Esophagus muscularis mucosa (tissue), 4 donors: ENCODE measurements at regions not wholly inside any gene's neighbourhood (a gene's known extent, or its start where the extent isn't known, plus 50 kb on each side); places are given as distances from the start of the nearest gene placed in this dataset.

Source experiments
- DNase-seq: peaks from one replicate; pipeline ENCODE4 v3.0.0-alpha.2; 2017; ENCODE audit errors: extremely low spot score
- H3K27ac ChIP-seq, 4 donors: fragments of 200-600 bp; sonication (generic); replicated peaks in 1 of 4; 1 replicate in 3 of 4; 2 replicates in 1 of 4; pipeline ENCODE4 v1.5.1; 2016 to 2019; ENCODE audit warnings: mild to moderate bottlenecking in 1 of 4
- H3K27me3 ChIP-seq, 4 donors: fragments of 200-600 bp; sonication (generic); one replicate each; pipeline versions ENCODE4 v1.5.1 to v1.6.0; 2016 to 2019
- H3K36me3 ChIP-seq, 4 donors: fragments of 200-600 bp; sonication (generic); one replicate each; pipeline ENCODE4 v1.5.1; 2016 to 2019
- H3K4me1 ChIP-seq, 4 donors: fragments of 200-600 bp; sonication (generic); one replicate each; pipeline ENCODE4 v1.5.1; 2016 to 2019
- H3K4me3 ChIP-seq, 4 donors: fragments of 200-600 bp; sonication (generic); 1 replicate in 2 of 4; 2 replicates in 2 of 4; pipeline ENCODE4 v1.5.1; 2016 to 2019; ENCODE audit warnings: mild to moderate bottlenecking in 4 of 4, moderate library complexity in 1 of 4
- H3K9me3 ChIP-seq, 4 donors: fragments of 200-600 bp; sonication (generic); 1 replicate in 3 of 4; 2 replicates in 1 of 4; pipeline ENCODE4 v1.5.1; 2016 to 2019
- CTCF ChIP-seq, 3 experiments: fragments of 200-600 bp in 2 of 3; fragments of 450-650 bp in 1 of 3; sonication (generic) in 2 of 3; IDR thresholded peaks; one replicate each; pipeline ENCODE4 v1.5.1; 2017 to 2019; ENCODE audit warnings: antibody characterized with exemption in 3 of 3, mild to moderate bottlenecking in 2 of 3, moderate library complexity in 1 of 3
- EP300 ChIP-seq: sonication (generic); formaldehyde crosslinking; IDR thresholded peaks from one replicate; pipeline ENCODE4 v1.6.1; 2017; ENCODE audit warnings: antibody characterized with exemption
- POLR2A ChIP-seq: fragments of 450-650 bp; IDR thresholded peaks from one replicate; pipeline ENCODE4 v1.6.1; 2017; ENCODE audit warnings: antibody characterized with exemption, moderate library complexity, mild to moderate bottlenecking, low read depth
- POLR2AphosphoS5 ChIP-seq, 2 donors: sonication (generic); formaldehyde crosslinking; IDR thresholded peaks; one replicate each; pipeline ENCODE4 v1.6.1; 2017; ENCODE audit warnings: antibody characterized with exemption in 2 of 2
- WGBS: methylation state at CpG from one replicate; pipeline ENCODE4 v1.1.5; 2018; 5-methylcytosine and 5-hydroxymethylcytosine counted together
- intact Hi-C: fragments of 100-400 bp; cut with DNase I; formaldehyde crosslinking; loops from one replicate; pipeline ENCODE4 v1.15.1; 2023

- intact Hi-C loops = no loop called here
- 100% methylated on average over 1 of the region's 1 CpG for WGBS
- DNase-seq = no peak
Measured at GRCh38 chr21:22468893-22469292, 1470.7 kb downstream of the NCAM2 start.

GRCh38 chr21:22474403-22474802 lies 1476.2 kb downstream of the NCAM2 start:
- DNase-seq = no peak
- Histone ChIP-seq H3K4me1 (no peaks in the 10 kb centered on the region), H3K27me3 (no peaks in the 10 kb centered on the region), H3K36me3 (no peaks in the 10 kb centered on the region), H3K9me3 (no peaks in the 10 kb centered on the region), H3K4me3 (no peak overlapping the region), H3K27ac (no peak overlapping the region)
- intact Hi-C loops = no loop called here
- WGBS = 68% methylated on average over 1 of the region's 1 CpG
- TF ChIP-seq CTCF (IDR thresholded peaks at IDR 0.05) = no peak

More at GRCh38 chr21:22468893-22469292, 1470.7 kb downstream of the NCAM2 start:
- H3K27ac ChIP-seq = no peak overlapping the region
- H3K36me3 ChIP-seq = no peaks in the 10 kb centered on the region
- H3K9me3 ChIP-seq = no peaks in the 10 kb centered on the region
- H3K27me3 ChIP-seq = no peaks in the 10 kb centered on the region
- no peaks in the 10 kb centered on the region for H3K4me1 ChIP-seq
- no peak for TF ChIP-seq EP300
- no peak for TF ChIP-seq POLR2A
- TF ChIP-seq CTCF (IDR thresholded peaks at IDR 0.05) = no peak
- no peak for TF ChIP-seq POLR2AphosphoS5 (IDR thresholded peaks at IDR 0.05)
- no peak overlapping the region for H3K4me3 ChIP-seq

DNA sequence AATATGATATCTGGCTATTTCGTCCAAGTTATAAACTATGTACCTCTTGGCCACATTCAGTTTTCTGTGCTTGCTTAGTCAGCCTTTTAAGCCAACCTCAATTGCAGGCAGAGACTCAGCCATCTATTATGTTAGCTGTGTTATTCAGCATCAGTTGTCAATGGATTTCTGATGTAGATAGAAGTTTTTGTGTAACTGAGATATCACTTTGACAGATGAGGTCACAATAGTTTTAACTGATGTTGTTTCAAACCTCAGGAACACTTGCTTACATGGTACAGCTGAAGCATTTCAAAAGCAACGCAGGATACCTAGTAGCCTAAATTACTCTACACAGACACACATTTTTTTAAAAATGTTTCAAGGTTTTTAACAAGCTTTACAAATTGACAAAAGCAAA lies 1478.0 kb downstream of the NCAM2 start:
- Histone ChIP-seq H3K27ac (no peak overlapping the region), H3K36me3 (no peaks in the 10 kb centered on the region), H3K4me3 (no peak overlapping the region), H3K4me1 (no peaks in the 10 kb centered on the region), H3K27me3 (no peaks in the 10 kb centered on the region), H3K9me3 (no peaks in the 10 kb centered on the region)
- intact Hi-C loops = no loop called here
- DNase-seq = no peak
- no peak for TF ChIP-seq POLR2AphosphoS5 (IDR thresholded peaks at IDR 0.05)
- no peak for TF ChIP-seq EP300
- no peak for TF ChIP-seq POLR2A
- no peak for TF ChIP-seq CTCF (IDR thresholded peaks at IDR 0.05)
- WGBS = 68% methylated on average over 2 of the region's 2 CpGs

- intact Hi-C loops = no loop called here
- no peaks in the 10 kb centered on the region for H3K4me1 ChIP-seq
- no peaks in the 10 kb centered on the region for H3K27me3 ChIP-seq
- no peaks in the 10 kb centered on the region for H3K36me3 ChIP-seq
- no peaks in the 10 kb centered on the region for H3K9me3 ChIP-seq
- WGBS = 52% methylated on average over 2 of the region's 2 CpGs
- H3K4me3 ChIP-seq = no peak overlapping the region
- no peak for TF ChIP-seq CTCF (IDR thresholded peaks at IDR 0.05)
- TF ChIP-seq EP300 = no peak
- no peak for TF ChIP-seq POLR2AphosphoS5 (IDR thresholded peaks at IDR 0.05)
- no peak for TF ChIP-seq POLR2A
- H3K27ac ChIP-seq = no peak overlapping the region
- no peak for DNase-seq
Measured at GRCh38 chr21:22476726-22477646, 1478.8 kb downstream of the NCAM2 start.

DNA sequence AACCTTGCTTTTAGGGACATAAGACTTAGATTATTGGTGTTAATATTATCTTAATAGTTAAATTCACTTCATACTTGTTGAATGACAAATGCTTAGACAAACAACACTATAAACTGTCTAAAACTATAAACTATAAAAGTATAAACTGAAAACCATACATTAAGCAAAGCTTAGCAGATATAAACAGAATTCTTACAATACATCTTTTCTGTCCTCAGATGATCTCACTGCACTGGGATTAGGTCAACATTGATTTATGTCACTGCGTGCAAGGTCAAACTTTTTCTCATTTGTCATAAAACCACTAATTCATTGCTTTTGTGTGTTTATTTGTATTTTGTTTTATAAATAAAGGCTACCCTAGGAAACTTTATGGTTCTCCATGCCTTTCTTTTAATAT lies 1491.8 kb downstream of the NCAM2 start:
- Histone ChIP-seq H3K4me3 (no peak overlapping the region), H3K27ac (no peak overlapping the region), H3K27me3 (no peaks in the 10 kb centered on the region), H3K4me1 (no peaks in the 10 kb centered on the region), H3K36me3 (no peaks in the 10 kb centered on the region), H3K9me3 (peaks cover 0 to 4% (median 0%) of the 10 kb centered on the region in 4 donors)
- TF ChIP-seq CTCF (IDR thresholded peaks at IDR 0.05) (no peak), POLR2A (no peak), EP300 (no peak), POLR2AphosphoS5 (IDR thresholded peaks at IDR 0.05) (no peak)
- DNase-seq = no peak
- 32% methylated on average over 1 of the region's 1 CpG for WGBS
- intact Hi-C loops = no loop called here
